ENCODE measurements at regions not wholly inside any gene's neighbourhood (a gene's known extent, or its start where the extent isn't known, plus 50 kb on each side); places are given as distances from the start of the nearest gene placed in this dataset.

- no peak for DNase-seq (ENCODE audit: low read depth in 2 of 2)
Observed at GRCh38 chr5:34533582-34534522, 122.3 kb upstream of the RAI14 start.

GRCh38 chr5:34534523-34535103, 121.5 kb upstream of the RAI14 start:
- no peak for DNase-seq (ENCODE audit: low read depth in 2 of 2)

- DNase-seq (ENCODE audit: low read depth in 2 of 2) = no peak
Observed at GRCh38 chr5:34535433-34535832, 120.7 kb upstream of the RAI14 start.

- DNase-seq (ENCODE audit: low read depth in 2 of 2) = no peak
Observed at GRCh38 chr5:34535944-34536623, 120.0 kb upstream of the RAI14 start.

- no peak for DNase-seq (ENCODE audit: low read depth in 2 of 2)
Observed at GRCh38 chr5:34536699-34537098, 119.4 kb upstream of the RAI14 start.

GRCh38 chr5:34538026-34538672, 118.0 kb upstream of the RAI14 start:
- DNase-seq (ENCODE audit: low read depth in 2 of 2) = peak in 1 of 2 donors; percentile 12

- DNase-seq (ENCODE audit: low read depth in 2 of 2) = no peak
Observed at GRCh38 chr5:34539183-34539582, 116.9 kb upstream of the RAI14 start.

GRCh38 chr5:34541067-34541466, 115.1 kb upstream of the RAI14 start:
- no peak for DNase-seq (ENCODE audit: low read depth in 2 of 2)

- no peak for DNase-seq (ENCODE audit: low read depth in 2 of 2)
Observed at GRCh38 chr5:34542818-34543217, 113.3 kb upstream of the RAI14 start.

GRCh38 chr5:34543687-34544086, 112.4 kb upstream of the RAI14 start:
- no peak for DNase-seq (ENCODE audit: low read depth in 2 of 2)

GRCh38 chr5:34544403-34544802, 111.7 kb upstream of the RAI14 start:
- no peak for DNase-seq (ENCODE audit: low read depth in 2 of 2)

- no peak for DNase-seq (ENCODE audit: low read depth in 2 of 2)
Observed at GRCh38 chr5:34545164-34545563, 111.0 kb upstream of the RAI14 start.

GRCh38 chr5:34545626-34546025, 110.5 kb upstream of the RAI14 start:
- no peak for DNase-seq (ENCODE audit: low read depth in 2 of 2)

- DNase-seq (ENCODE audit: low read depth in 2 of 2) = no peak
Observed at GRCh38 chr5:34547300-34548085, 108.6 kb upstream of the RAI14 start.

- DNase-seq (ENCODE audit: low read depth in 2 of 2) = no peak
Observed at GRCh38 chr5:34548086-34548403, 108.1 kb upstream of the RAI14 start.

- no peak for DNase-seq (ENCODE audit: low read depth in 2 of 2)
Observed at GRCh38 chr5:34550247-34550646, 105.9 kb upstream of the RAI14 start.

- no peak for DNase-seq (ENCODE audit: low read depth in 2 of 2)
Observed at GRCh38 chr5:34550964-34551363, 105.2 kb upstream of the RAI14 start.

GRCh38 chr5:34551911-34552433, 104.2 kb upstream of the RAI14 start:
- no peak for DNase-seq (ENCODE audit: low read depth in 2 of 2)

GRCh38 chr5:34552686-34553085, 103.4 kb upstream of the RAI14 start:
- DNase-seq (ENCODE audit: low read depth in 2 of 2) = no peak

GRCh38 chr5:34553581-34553980, 102.5 kb upstream of the RAI14 start:
- DNase-seq (ENCODE audit: low read depth in 2 of 2) = no peak

GRCh38 chr5:34554641-34555040, 101.5 kb upstream of the RAI14 start:
- no peak for DNase-seq (ENCODE audit: low read depth in 2 of 2)

Data from stimulated activated CD8-positive, alpha-beta memory T cell treated with anti-CD3 and anti-CD28 coated beads, Interleukin-2, amount 100 ng/mL, for 48 hours (primary cell).